Upper lobe of left lung (tissue), 4 donors: ENCODE measurements at regions not wholly inside any gene's neighbourhood (a gene's known extent, or its start where the extent isn't known, plus 50 kb on each side); places are given as distances from the start of the nearest gene placed in this dataset.

Experiments
- POLR2A ChIP-seq, 4 donors: fragments of 450-650 bp; IDR thresholded peaks; one replicate each; pipeline ENCODE4 v1.5.1; 2016 to 2017; ENCODE audit warnings: antibody characterized with exemption in 4 of 4, mild to moderate bottlenecking in 2 of 4
- TF ChIP-seq, protein P1 (sequence below), 6 experiments: fragments of 450-650 bp in 4 of 6; fragments of 200-600 bp in 2 of 6; sonication (generic) in 2 of 6; IDR thresholded peaks; one replicate each; pipeline ENCODE4 v1.5.1; 2016 to 2019; ENCODE audit warnings: antibody characterized with exemption in 6 of 6

DNA sequence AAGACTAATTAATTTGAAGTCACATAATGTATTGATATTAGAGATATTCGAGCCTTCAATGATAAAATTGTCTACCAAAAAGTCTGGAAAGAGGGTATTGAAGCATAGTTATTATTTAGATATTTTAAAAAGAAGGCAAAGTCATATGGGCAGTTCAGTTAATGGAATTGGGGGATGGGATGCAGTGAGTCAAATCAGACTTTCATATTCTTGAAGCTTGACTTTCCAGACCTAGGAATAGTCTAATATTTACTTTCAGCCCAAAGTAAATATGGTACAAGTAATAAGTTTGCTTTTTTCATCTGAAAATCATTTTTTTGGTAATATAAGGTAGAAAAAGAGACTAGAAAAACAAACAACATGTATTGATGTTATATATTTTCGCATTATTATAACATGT, 2017.8 kb downstream of the C4orf33 start:
- TF ChIP-seq, protein P1, sequence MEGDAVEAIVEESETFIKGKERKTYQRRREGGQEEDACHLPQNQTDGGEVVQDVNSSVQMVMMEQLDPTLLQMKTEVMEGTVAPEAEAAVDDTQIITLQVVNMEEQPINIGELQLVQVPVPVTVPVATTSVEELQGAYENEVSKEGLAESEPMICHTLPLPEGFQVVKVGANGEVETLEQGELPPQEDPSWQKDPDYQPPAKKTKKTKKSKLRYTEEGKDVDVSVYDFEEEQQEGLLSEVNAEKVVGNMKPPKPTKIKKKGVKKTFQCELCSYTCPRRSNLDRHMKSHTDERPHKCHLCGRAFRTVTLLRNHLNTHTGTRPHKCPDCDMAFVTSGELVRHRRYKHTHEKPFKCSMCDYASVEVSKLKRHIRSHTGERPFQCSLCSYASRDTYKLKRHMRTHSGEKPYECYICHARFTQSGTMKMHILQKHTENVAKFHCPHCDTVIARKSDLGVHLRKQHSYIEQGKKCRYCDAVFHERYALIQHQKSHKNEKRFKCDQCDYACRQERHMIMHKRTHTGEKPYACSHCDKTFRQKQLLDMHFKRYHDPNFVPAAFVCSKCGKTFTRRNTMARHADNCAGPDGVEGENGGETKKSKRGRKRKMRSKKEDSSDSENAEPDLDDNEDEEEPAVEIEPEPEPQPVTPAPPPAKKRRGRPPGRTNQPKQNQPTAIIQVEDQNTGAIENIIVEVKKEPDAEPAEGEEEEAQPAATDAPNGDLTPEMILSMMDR (IDR thresholded peaks at IDR 0.05), result no peak
- no peak for TF ChIP-seq POLR2A (IDR thresholded peaks at IDR 0.05)
